ENCODE measurements at regions not wholly inside any gene's neighbourhood (a gene's known extent, or its start where the extent isn't known, plus 50 kb on each side); places are given as distances from the start of the nearest gene placed in this dataset.

GRCh38 chr21:35727830-35728229, 332.5 kb downstream of the SETD4 start:
- H3K9me3 Mint-ChIP-seq (ENCODE audit: unreplicated experiment), result peaks cover 7% of the 10 kb centered on the region
- ChIA-PET POLR2A (interaction anchor here (0.7 kb wide), 1 partner anchor 12 kb away, joined by 3 read pairs; no protein-coding TSS in a partner anchor), CTCF (interaction anchor here (0.6 to 0.9 kb wide), 3 partner anchors 26 to 300 kb away, joined by 3 read pairs; no protein-coding TSS in a partner anchor)
- H3K4me3 Mint-ChIP-seq (ENCODE audit: unreplicated experiment), result no peak overlapping the region
- intact Hi-C loops (cut with micrococcal nuclease), result no loop called here
- BruUV-seq (replicated peaks), result no TSS peak
- no peaks in the 10 kb centered on the region for H3K36me3 Mint-ChIP-seq (ENCODE audit: insufficient read depth, unreplicated experiment)
- H3K4me1 Mint-ChIP-seq (ENCODE audit: insufficient read depth, unreplicated experiment), result no peaks in the 10 kb centered on the region
- peaks cover 69% of the 10 kb centered on the region for H3K27me3 Mint-ChIP-seq (ENCODE audit: insufficient read depth, unreplicated experiment)
- no peak for DNase-seq (ENCODE audit: unreplicated experiment)
- no peak overlapping the region for H3K27ac Mint-ChIP-seq (ENCODE audit: low read depth, unreplicated experiment)
- no peak for TF ChIP-seq CTCF (IDR thresholded peaks at IDR 0.05; ENCODE audit: unreplicated experiment)

DNA sequence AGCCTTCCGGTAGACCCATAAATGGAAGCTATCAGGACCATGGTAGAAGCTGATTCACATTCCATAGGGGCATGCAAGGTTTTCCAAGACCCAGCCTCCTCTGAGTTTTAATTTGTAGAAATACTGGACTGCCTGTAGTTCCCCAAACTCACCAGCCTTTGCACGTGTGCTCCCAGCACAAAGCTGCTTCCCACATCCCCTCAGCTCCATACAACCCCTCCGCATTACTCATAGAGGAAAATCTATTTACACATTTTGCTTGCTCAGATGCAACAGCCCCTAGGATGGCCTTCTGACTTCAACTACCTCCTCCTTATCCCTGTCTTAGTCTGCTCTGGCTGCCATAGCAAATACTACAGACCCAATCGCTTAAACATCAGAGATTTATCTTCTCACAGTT, 336.2 kb downstream of the SETD4 start:
- H3K27me3 Mint-ChIP-seq (ENCODE audit: insufficient read depth, unreplicated experiment), result peaks cover 75% of the 10 kb centered on the region
- POLR2A ChIA-PET, result no interaction called here
- CTCF ChIA-PET, result no interaction called here
- no peaks in the 10 kb centered on the region for H3K4me1 Mint-ChIP-seq (ENCODE audit: insufficient read depth, unreplicated experiment)
- no peak overlapping the region for H3K4me3 Mint-ChIP-seq (ENCODE audit: unreplicated experiment)
- peaks cover 14% of the 10 kb centered on the region for H3K9me3 Mint-ChIP-seq (ENCODE audit: unreplicated experiment)
- TF ChIP-seq CTCF (IDR thresholded peaks at IDR 0.05; ENCODE audit: unreplicated experiment), result no peak
- intact Hi-C loops (cut with micrococcal nuclease), result no loop called here
- DNase-seq (ENCODE audit: unreplicated experiment), result no peak
- BruUV-seq (replicated peaks), result no TSS peak
- H3K27ac Mint-ChIP-seq (ENCODE audit: low read depth, unreplicated experiment), result no peak overlapping the region
- H3K36me3 Mint-ChIP-seq (ENCODE audit: insufficient read depth, unreplicated experiment), result no peaks in the 10 kb centered on the region

GRCh38 chr21:35721701-35722100, 338.6 kb downstream of the SETD4 start:
- Mint-ChIP-seq H3K4me1 (ENCODE audit: insufficient read depth, unreplicated experiment) (no peaks in the 10 kb centered on the region), H3K27ac (ENCODE audit: low read depth, unreplicated experiment) (no peak overlapping the region), H3K4me3 (ENCODE audit: unreplicated experiment) (no peak overlapping the region), H3K9me3 (ENCODE audit: unreplicated experiment) (peaks cover 14% of the 10 kb centered on the region), H3K27me3 (ENCODE audit: insufficient read depth, unreplicated experiment) (peaks cover 60% of the 10 kb centered on the region), H3K36me3 (ENCODE audit: insufficient read depth, unreplicated experiment) (no peaks in the 10 kb centered on the region)
- POLR2A ChIA-PET, result no interaction called here
- intact Hi-C loops (cut with micrococcal nuclease), result no loop called here
- DNase-seq (ENCODE audit: unreplicated experiment), result no peak
- CTCF ChIA-PET, result no interaction called here
- TF ChIP-seq CTCF (IDR thresholded peaks at IDR 0.05; ENCODE audit: unreplicated experiment), result no peak
- BruUV-seq (replicated peaks), result no TSS peak

GRCh38 chr21:35720208-35720731, 340.1 kb downstream of the SETD4 start:
- no peak for DNase-seq (ENCODE audit: unreplicated experiment)
- Mint-ChIP-seq H3K4me1 (ENCODE audit: insufficient read depth, unreplicated experiment) (no peaks in the 10 kb centered on the region), H3K27me3 (ENCODE audit: insufficient read depth, unreplicated experiment) (peaks cover 65% of the 10 kb centered on the region), H3K36me3 (ENCODE audit: insufficient read depth, unreplicated experiment) (no peaks in the 10 kb centered on the region), H3K27ac (ENCODE audit: low read depth, unreplicated experiment) (no peak overlapping the region), H3K9me3 (ENCODE audit: unreplicated experiment) (peaks cover 14% of the 10 kb centered on the region), H3K4me3 (ENCODE audit: unreplicated experiment) (no peak overlapping the region)
- intact Hi-C loops (cut with micrococcal nuclease), result no loop called here
- ChIA-PET CTCF (no interaction called here), POLR2A (no interaction called here)
- TF ChIP-seq CTCF (IDR thresholded peaks at IDR 0.05; ENCODE audit: unreplicated experiment), result no peak
- BruUV-seq (replicated peaks), result no TSS peak

Measured in MCF 10A (cell line).